Common myeloid progenitor, CD34-positive (primary cell): ENCODE measurements at regions not wholly inside any gene's neighbourhood (a gene's known extent, or its start where the extent isn't known, plus 50 kb on each side); places are given as distances from the start of the nearest gene placed in this dataset.
A peak's percentile ranks its signal among the peaks of the same experiment; 100 is the strongest.

ENCODE experiments used
- CTCF ChIA-PET: fragments of 350-600 bp; sonication (Branson Sonifier 250); formaldehyde crosslinking; loops from one replicate; lab custom pipeline; 2021; ENCODE audit warnings: antibody characterized with exemption; lab: Charles Lee
- POLR2A ChIA-PET: fragments of 350-600 bp; sonication (Branson Sonifier 250); formaldehyde crosslinking; loops from one replicate; lab custom pipeline; 2021; ENCODE audit warnings: antibody characterized with exemption; lab: Charles Lee
- DNase-seq, 3 donors: peaks; one replicate each; pipeline versions ENCODE4 v3.0.0 to v3.0.0-alpha.2; 2013
- H3K27ac ChIP-seq, 2 experiments: 1 replicate in 1 of 2; 2 replicates in 1 of 2; pipeline ENCODE4 v1.7.0; 2013; ENCODE audit warnings: inconsistent platforms in 2 of 2, low read length in 2 of 2, mild to moderate bottlenecking in 2 of 2, low read depth in 1 of 2, moderate library complexity in 1 of 2; ENCODE audit not compliant: severe bottlenecking in 2 of 2, insufficient read depth in 1 of 2, poor library complexity in 1 of 2
- H3K27me3 ChIP-seq, 5 experiments: replicated peaks in 2 of 5; 1 replicate in 3 of 5; 2 replicates in 2 of 5; pipeline versions ENCODE4 v1.6.1 to v1.7.0; 2013; ENCODE audit warnings: low read length in 4 of 5, mild to moderate bottlenecking in 2 of 5, moderate library complexity in 2 of 5, inconsistent platforms in 1 of 5; ENCODE audit not compliant: insufficient read depth in 5 of 5, control insufficient read depth in 4 of 5
- H3K36me3 ChIP-seq, 4 experiments: 1 replicate in 2 of 4; 2 replicates in 2 of 4; pipeline versions ENCODE4 v1.6.1 to v1.7.0; 2013; ENCODE audit warnings: low read length in 3 of 4, control low read depth in 1 of 4, mild to moderate bottlenecking in 1 of 4; ENCODE audit not compliant: control insufficient read depth in 4 of 4, insufficient read depth in 4 of 4
- H3K4me1 ChIP-seq, 4 experiments: 1 replicate in 3 of 4; 2 replicates in 1 of 4; pipeline versions ENCODE4 v1.6.1 to v1.7.1; 2013; ENCODE audit warnings: low read length in 3 of 4, mild to moderate bottlenecking in 3 of 4, control low read depth in 1 of 4, inconsistent platforms in 1 of 4, moderate library complexity in 1 of 4; ENCODE audit not compliant: control insufficient read depth in 4 of 4, insufficient read depth in 4 of 4; ENCODE audit errors: control extremely low read depth in 1 of 4
- H3K4me3 ChIP-seq, 7 experiments: 1 replicate in 4 of 7; 2 replicates in 3 of 7; pipeline versions ENCODE4 v1.5.1 to v1.7.0; 2013; ENCODE audit warnings: mild to moderate bottlenecking in 7 of 7, low read length in 6 of 7, moderate library complexity in 6 of 7, inconsistent platforms in 2 of 7, low read depth in 2 of 7, control low read depth in 1 of 7; ENCODE audit not compliant: insufficient read depth in 4 of 7, control insufficient read depth in 1 of 7; ENCODE audit errors: extremely low read depth in 1 of 7
- H3K9me3 ChIP-seq, 5 experiments: 1 replicate in 4 of 5; 2 replicates in 1 of 5; pipeline versions ENCODE4 v1.6.1 to v1.7.1; 2013; ENCODE audit warnings: low read length in 4 of 5, mild to moderate bottlenecking in 2 of 5, inconsistent platforms in 1 of 5, low read depth in 1 of 5, moderate library complexity in 1 of 5; ENCODE audit not compliant: control insufficient read depth in 4 of 5, insufficient read depth in 2 of 5; ENCODE audit errors: control extremely low read depth in 1 of 5
- WGBS: methylation state at CpG from one replicate; pipeline ENCODE4 v1.1.5; 2013; ENCODE audit not compliant: insufficient coverage; 5-methylcytosine and 5-hydroxymethylcytosine counted together

- no peak for DNase-seq
- CTCF ChIA-PET = no interaction called here
- H3K4me1 ChIP-seq = peaks cover 0 to 26% (median 21%) of the 10 kb centered on the region in 4 experiments
- H3K9me3 ChIP-seq = no peaks in the 10 kb centered on the region
- H3K27me3 ChIP-seq = no peaks in the 10 kb centered on the region
- POLR2A ChIA-PET = interaction anchor here (0.6 kb wide), 1 partner anchor 1671 kb away, joined by 3 read pairs; no protein-coding TSS in a partner anchor
- H3K27ac ChIP-seq = no peak overlapping the region
- H3K36me3 ChIP-seq = no peaks in the 10 kb centered on the region
- no peak overlapping the region for H3K4me3 ChIP-seq
- WGBS = 84% methylated on average over 14 of the region's 24 CpGs
Measured at GRCh38 chr22:27296091-27296675, 505.4 kb downstream of the MN1 start.

- H3K4me1 ChIP-seq = peaks cover 0 to 26% (median 21%) of the 10 kb centered on the region in 4 experiments
- CTCF ChIA-PET = no interaction called here
- no peak overlapping the region for H3K4me3 ChIP-seq
- no peaks in the 10 kb centered on the region for H3K27me3 ChIP-seq
- no peaks in the 10 kb centered on the region for H3K9me3 ChIP-seq
- DNase-seq = no peak
- H3K27ac ChIP-seq = no peak overlapping the region
- POLR2A ChIA-PET = no interaction called here
- WGBS = 94% methylated on average over 3 of the region's 7 CpGs
- H3K36me3 ChIP-seq = no peaks in the 10 kb centered on the region
Measured at GRCh38 chr22:27297125-27297524, 504.4 kb downstream of the MN1 start.

- 15% methylated on average over 5 of the region's 7 CpGs for WGBS
- no peaks in the 10 kb centered on the region for H3K9me3 ChIP-seq
- no peaks in the 10 kb centered on the region for H3K27me3 ChIP-seq
- ChIA-PET POLR2A (no interaction called here), CTCF (no interaction called here)
- H3K27ac ChIP-seq = no peak overlapping the region
- no peaks in the 10 kb centered on the region for H3K36me3 ChIP-seq
- peaks cover 0 to 26% (median 21%) of the 10 kb centered on the region in 4 experiments for H3K4me1 ChIP-seq
- peak in 2 of 3 donors; percentile 43 to 63 for DNase-seq
- H3K4me3 ChIP-seq = peak overlapping the region in 3 of 7 experiments; percentile 15 to 43 (median 28)
Measured at GRCh38 chr22:27298332-27298731, 503.2 kb downstream of the MN1 start.

GRCh38 chr22:27298742-27299141 is 502.8 kb downstream of the MN1 start:
- no peaks in the 10 kb centered on the region for H3K27me3 ChIP-seq
- POLR2A ChIA-PET = no interaction called here

GRCh38 chr22:27299181-27300085 is 502.1 kb downstream of the MN1 start:
- ChIA-PET CTCF (interaction anchor here (1.1 kb wide), 1 partner anchor 8 kb away, joined by 3 read pairs; no protein-coding TSS in a partner anchor), POLR2A (no interaction called here)
- no peaks in the 10 kb centered on the region for H3K36me3 ChIP-seq
- H3K4me3 ChIP-seq = peak overlapping the region in 3 of 7 experiments; percentile 15 to 43 (median 28)
- H3K4me1 ChIP-seq = peaks cover 0 to 26% (median 21%) of the 10 kb centered on the region in 4 experiments
- H3K27ac ChIP-seq = no peak overlapping the region
- no peaks in the 10 kb centered on the region for H3K27me3 ChIP-seq
- DNase-seq = peak; percentile 51 to 87 (median 78)
- 70% methylated on average over 16 of the region's 33 CpGs for WGBS
- H3K9me3 ChIP-seq = no peaks in the 10 kb centered on the region

More at GRCh38 chr22:27298742-27299141, 502.8 kb downstream of the MN1 start:
- Histone ChIP-seq H3K4me3 (peak overlapping the region in 3 of 7 experiments; percentile 15 to 43 (median 28)), H3K4me1 (peaks cover 0 to 26% (median 21%) of the 10 kb centered on the region in 4 experiments), H3K27ac (no peak overlapping the region), H3K9me3 (no peaks in the 10 kb centered on the region), H3K36me3 (no peaks in the 10 kb centered on the region)
- WGBS = 11% methylated on average over 4 of the region's 4 CpGs
- CTCF ChIA-PET = no interaction called here
- no peak for DNase-seq

- H3K9me3 ChIP-seq = no peaks in the 10 kb centered on the region
- no peak overlapping the region for H3K27ac ChIP-seq
- peaks cover 0 to 26% (median 21%) of the 10 kb centered on the region in 4 experiments for H3K4me1 ChIP-seq
- H3K4me3 ChIP-seq = no peak overlapping the region
- H3K27me3 ChIP-seq = no peaks in the 10 kb centered on the region
- no peak for DNase-seq
- ChIA-PET CTCF (interaction anchor here (1.1 kb wide), 1 partner anchor 10 kb away, joined by 3 read pairs; no protein-coding TSS in a partner anchor), POLR2A (no interaction called here)
- no peaks in the 10 kb centered on the region for H3K36me3 ChIP-seq
- 95% methylated on average over 14 of the region's 16 CpGs for WGBS
Measured at GRCh38 chr22:27300536-27301285, 500.8 kb downstream of the MN1 start.
